Psoas muscle (tissue), 7 donors: ENCODE measurements at regions not wholly inside any gene's neighbourhood (a gene's known extent, or its start where the extent isn't known, plus 50 kb on each side); places are given as distances from the start of the nearest gene placed in this dataset.

Experiments used
- ATAC-seq, 4 donors: fragments of 200-7000 bp; cut with Tn5 transposase; one replicate each; pipeline ENCODE4 v1.9.1; 2020; ENCODE audit warnings: moderate library complexity in 3 of 4, mild to moderate bottlenecking in 2 of 4
- DNase-seq, 2 donors: peaks; one replicate each; pipeline ENCODE4 v3.0.0-alpha.2; 2020
- H3K27ac ChIP-seq: fragments of 200-600 bp; one replicate; pipeline ENCODE4 v1.8.0; 2022
- H3K27me3 ChIP-seq, 3 donors: fragments of 200-600 bp in 1 of 3; one replicate each; pipeline versions ENCODE4 v1.6.1 to v1.8.0; 2013 to 2022; ENCODE audit warnings: low read length in 2 of 3, mild to moderate bottlenecking in 2 of 3, moderate library complexity in 1 of 3; ENCODE audit not compliant: insufficient read depth in 3 of 3
- H3K36me3 ChIP-seq, 2 donors: fragments of 200-600 bp in 1 of 2; one replicate each; pipeline versions ENCODE4 v1.6.1 to v1.8.0; 2013 to 2022; ENCODE audit warnings: low read depth in 1 of 2, mild to moderate bottlenecking in 1 of 2, moderate library complexity in 1 of 2; ENCODE audit not compliant: insufficient read depth in 1 of 2
- H3K4me1 ChIP-seq: fragments of 200-600 bp; one replicate; pipeline ENCODE4 v1.8.0; 2022
- H3K4me3 ChIP-seq: fragments of 200-600 bp; one replicate; pipeline ENCODE4 v1.8.0; 2022; ENCODE audit warnings: mild to moderate bottlenecking
- H3K9me3 ChIP-seq: fragments of 200-600 bp; one replicate; pipeline ENCODE4 v1.8.0; 2022
- WGBS, 3 donors: extraction: QIAGEN DNeasy Blood & Tissue Kit; methylation state at CpG; one replicate each; pipeline versions ENCODE4 v1.1.6 to v1.1.7; 2013; 5-methylcytosine and 5-hydroxymethylcytosine counted together
- intact Hi-C, 2 donors: fragments of 100-400 bp; cut with DNase I; formaldehyde crosslinking; loops; one replicate each; pipeline versions ENCODE4 v1.11.0 to v1.14.2; 2022
- TF ChIP-seq, protein P1 (sequence below): fragments of 200-600 bp; IDR thresholded peaks from one replicate; pipeline ENCODE4 v1.8.0; 2022; ENCODE audit warnings: antibody characterized with exemption
- donor health status: healthy with polysubstance abuse.
- donor health status: DM: no; HTN: no; CAD: no; lungs with moderate emphysema.
- donor health status: Bipolar disorder and iron deficiency.
- donor health status: healthy.
- donor health status: DM: yes; HTN: yes; CAD: no.
- donor health status: DM: no; HTN: no; CAD: no.
- donor health status: DM: yes; HTN: yes; CAD: no.

DNA sequence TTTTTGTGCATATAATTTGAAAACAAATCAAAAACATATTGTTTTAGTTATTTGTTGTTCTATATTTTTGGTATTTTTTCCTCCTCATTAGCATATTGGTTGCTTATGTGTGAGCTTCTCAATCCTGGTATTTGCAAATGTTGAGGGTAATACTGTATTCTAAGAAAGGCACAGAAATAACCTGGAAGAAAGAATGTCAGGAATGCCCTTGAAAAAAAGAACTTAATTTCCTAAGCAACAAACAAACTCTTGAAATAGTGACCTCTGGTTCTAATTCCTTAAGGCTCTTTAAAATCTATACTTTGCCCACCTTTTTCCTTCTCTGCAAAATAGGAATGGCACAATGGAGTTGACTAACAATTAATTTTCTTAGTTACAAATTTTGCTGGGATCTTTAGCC is 117.5 kb downstream of the HMHB1 start:
- H3K36me3 ChIP-seq: no peaks in the 10 kb centered on the region
- no peak for DNase-seq
- intact Hi-C loops: no loop called here
- no peak overlapping the region for H3K27ac ChIP-seq
- no peaks in the 10 kb centered on the region for H3K27me3 ChIP-seq
- peaks cover 7% of the 10 kb centered on the region for H3K9me3 ChIP-seq
- no peak for ATAC-seq
- TF ChIP-seq, protein P1, sequence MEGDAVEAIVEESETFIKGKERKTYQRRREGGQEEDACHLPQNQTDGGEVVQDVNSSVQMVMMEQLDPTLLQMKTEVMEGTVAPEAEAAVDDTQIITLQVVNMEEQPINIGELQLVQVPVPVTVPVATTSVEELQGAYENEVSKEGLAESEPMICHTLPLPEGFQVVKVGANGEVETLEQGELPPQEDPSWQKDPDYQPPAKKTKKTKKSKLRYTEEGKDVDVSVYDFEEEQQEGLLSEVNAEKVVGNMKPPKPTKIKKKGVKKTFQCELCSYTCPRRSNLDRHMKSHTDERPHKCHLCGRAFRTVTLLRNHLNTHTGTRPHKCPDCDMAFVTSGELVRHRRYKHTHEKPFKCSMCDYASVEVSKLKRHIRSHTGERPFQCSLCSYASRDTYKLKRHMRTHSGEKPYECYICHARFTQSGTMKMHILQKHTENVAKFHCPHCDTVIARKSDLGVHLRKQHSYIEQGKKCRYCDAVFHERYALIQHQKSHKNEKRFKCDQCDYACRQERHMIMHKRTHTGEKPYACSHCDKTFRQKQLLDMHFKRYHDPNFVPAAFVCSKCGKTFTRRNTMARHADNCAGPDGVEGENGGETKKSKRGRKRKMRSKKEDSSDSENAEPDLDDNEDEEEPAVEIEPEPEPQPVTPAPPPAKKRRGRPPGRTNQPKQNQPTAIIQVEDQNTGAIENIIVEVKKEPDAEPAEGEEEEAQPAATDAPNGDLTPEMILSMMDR: no peak
- no peak overlapping the region for H3K4me3 ChIP-seq
- H3K4me1 ChIP-seq: peaks cover 4% of the 10 kb centered on the region

DNA sequence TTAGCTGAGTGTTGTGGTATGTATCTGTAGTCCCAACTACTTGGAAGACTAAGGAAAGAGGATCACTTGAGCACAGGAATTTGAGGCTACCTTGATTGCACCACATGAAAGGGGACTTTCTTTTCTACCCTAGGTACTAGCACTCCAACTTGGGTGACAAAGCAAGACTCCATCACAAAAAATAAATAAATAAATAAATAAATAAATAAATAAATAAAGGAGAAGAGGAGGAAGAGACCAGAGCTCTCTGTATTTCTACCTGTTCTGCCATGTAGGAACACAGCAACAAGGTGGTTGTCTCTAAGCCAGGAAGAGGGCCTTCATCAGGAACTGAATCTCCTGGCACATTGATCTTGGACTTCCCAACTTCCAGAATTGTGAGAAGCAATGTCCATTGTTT is 118.6 kb downstream of the HMHB1 start:
- H3K4me1 ChIP-seq: peaks cover 4% of the 10 kb centered on the region
- TF ChIP-seq, protein P1: no peak
- H3K36me3 ChIP-seq: no peaks in the 10 kb centered on the region
- H3K4me3 ChIP-seq: no peak overlapping the region
- no peaks in the 10 kb centered on the region for H3K27me3 ChIP-seq
- peaks cover 18% of the 10 kb centered on the region for H3K9me3 ChIP-seq
- no peak for DNase-seq
- intact Hi-C loops: no loop called here
- no peak for ATAC-seq
- no peak overlapping the region for H3K27ac ChIP-seq

DNA sequence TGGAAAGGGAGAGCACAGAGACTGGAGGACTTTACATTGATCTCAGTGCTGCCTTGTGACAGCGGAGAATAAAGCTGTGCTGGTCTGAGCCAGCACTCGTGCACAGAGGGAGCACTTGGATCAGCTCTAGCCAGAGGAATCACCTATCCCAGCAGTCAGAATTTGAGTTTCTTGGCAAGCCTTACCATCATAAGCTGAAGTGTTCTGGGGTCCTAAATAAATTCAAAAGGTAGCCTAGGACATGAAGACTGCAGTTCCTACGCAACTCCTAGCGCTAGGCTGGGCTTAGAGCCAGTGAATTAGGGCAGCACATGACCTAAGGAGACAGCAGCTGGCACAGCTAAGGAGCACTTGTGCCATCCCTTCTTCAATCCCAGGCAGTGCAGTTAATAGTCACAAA is 119.5 kb downstream of the HMHB1 start:
- TF ChIP-seq, protein P1: no peak
- peak; percentile 74 to 96 (median 88) for ATAC-seq
- Histone ChIP-seq H3K27ac (no peak overlapping the region), H3K4me3 (no peak overlapping the region), H3K36me3 (no peaks in the 10 kb centered on the region), H3K27me3 (no peaks in the 10 kb centered on the region), H3K4me1 (peaks cover 4% of the 10 kb centered on the region), H3K9me3 (peaks cover 18% of the 10 kb centered on the region)
- intact Hi-C loops: no loop called here
- WGBS, 3 donors: 23 to 52% (median 24%) methylated on average over 4 of the region's 4 CpGs
- DNase-seq: peak in 1 of 2 donors; percentile 61

DNA sequence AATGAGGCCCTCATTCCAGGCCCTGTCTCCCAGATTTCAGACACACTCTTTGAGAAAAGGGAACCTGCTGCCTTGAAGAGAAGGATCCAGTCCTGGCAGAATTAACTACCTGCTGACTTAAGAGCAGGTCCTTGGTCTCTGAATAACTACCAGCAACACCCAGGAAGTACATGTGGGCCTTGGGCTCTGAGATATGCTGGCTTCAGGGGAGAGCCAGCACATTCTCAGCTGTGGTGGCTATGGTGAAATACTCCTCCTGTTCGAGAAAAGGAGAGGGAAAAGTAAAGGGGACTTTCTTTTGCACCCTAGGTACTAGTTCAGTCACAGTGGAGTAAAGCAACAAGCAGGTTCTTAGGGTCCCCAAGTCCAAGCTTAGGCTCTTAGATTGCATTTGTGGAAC is 120.0 kb downstream of the HMHB1 start:
- intact Hi-C loops: no loop called here
- ATAC-seq: peak in 2 of 4 donors; percentile 16 to 17
- no peak overlapping the region for H3K27ac ChIP-seq

DNA sequence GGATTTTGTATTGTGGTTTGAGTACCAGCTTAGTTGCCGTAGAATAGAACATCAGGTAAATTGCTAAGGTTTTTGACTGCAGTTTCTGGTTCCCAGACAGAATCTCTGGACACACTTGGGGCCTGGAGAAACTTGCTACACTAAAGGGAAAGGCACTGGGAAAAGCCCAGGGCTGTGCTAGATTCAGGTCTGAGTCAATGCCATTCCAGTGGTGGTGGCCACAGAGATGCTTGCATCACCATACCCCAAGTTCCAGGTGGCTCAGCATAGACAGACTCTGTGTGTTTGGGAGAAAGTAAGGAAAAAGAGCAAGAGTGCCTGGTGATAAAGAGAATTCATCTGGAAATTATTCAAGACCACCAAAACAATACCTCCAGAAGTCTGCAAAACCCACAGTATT is 120.6 kb downstream of the HMHB1 start:
- Histone ChIP-seq H3K4me1 (peaks cover 4% of the 10 kb centered on the region), H3K27me3 (no peaks in the 10 kb centered on the region), H3K36me3 (no peaks in the 10 kb centered on the region), H3K4me3 (no peak overlapping the region), H3K27ac (no peak overlapping the region), H3K9me3 (peaks cover 18% of the 10 kb centered on the region)
- 98 to 100% (median 100%) methylated on average over 1 of the region's 1 CpG for WGBS, 3 donors
- intact Hi-C loops: no loop called here
- DNase-seq (no peak), ATAC-seq (no peak)
- TF ChIP-seq, protein P1: no peak

More for the DNA sequence above, 120.0 kb downstream of the HMHB1 start:
- 30 to 65% (median 32%) methylated on average over 1 of the region's 1 CpG for WGBS, 3 donors
- H3K4me3 ChIP-seq: no peak overlapping the region
- H3K27me3 ChIP-seq: no peaks in the 10 kb centered on the region
- no peak for DNase-seq
- H3K4me1 ChIP-seq: peaks cover 4% of the 10 kb centered on the region
- no peaks in the 10 kb centered on the region for H3K36me3 ChIP-seq
- H3K9me3 ChIP-seq: peaks cover 18% of the 10 kb centered on the region
- TF ChIP-seq, protein P1: no peak
